Testis (tissue), 2 donors: ENCODE measurements at regions not wholly inside any gene's neighbourhood (a gene's known extent, or its start where the extent isn't known, plus 50 kb on each side); places are given as distances from the start of the nearest gene placed in this dataset.

Experiments
- CTCF ChIP-seq, 3 experiments: fragments of 450-650 bp in 2 of 3; fragments of 200-600 bp in 1 of 3; sonication (generic) in 1 of 3; IDR thresholded peaks; one replicate each; pipeline ENCODE4 v1.5.1; 2016 to 2019; ENCODE audit warnings: antibody characterized with exemption in 3 of 3, mild to moderate bottlenecking in 2 of 3, moderate library complexity in 1 of 3
- POLR2A ChIP-seq: fragments of 450-650 bp; IDR thresholded peaks from one replicate; pipeline ENCODE4 v1.6.1; 2017; ENCODE audit warnings: antibody characterized with exemption, mild to moderate bottlenecking, moderate library complexity

- TF ChIP-seq CTCF (IDR thresholded peaks at IDR 0.05) (no peak), POLR2A (no peak)
These were observed 103.9 kb upstream of the MEX3C start for GRCh38 chr18:51301376-51301775.
